ENCODE measurements at regions not wholly inside any gene's neighbourhood (a gene's known extent, or its start where the extent isn't known, plus 50 kb on each side); places are given as distances from the start of the nearest gene placed in this dataset.

- no peak overlapping the region for H3K4me3 ChIP-seq
- H3K9me3 ChIP-seq, result no peaks in the 10 kb centered on the region
- DNase-seq (ENCODE audit: low spot score), result no peak
- H3K36me3 ChIP-seq, result no peaks in the 10 kb centered on the region
- ATAC-seq (ENCODE audit: insufficient number of reproducible peaks, low FRiP score, low read depth), result no peak
- H3K4me1 ChIP-seq (ENCODE audit: control insufficient read depth in 1 of 2, low read depth in 2 of 2), result no peaks in the 10 kb centered on the region
- H3K27ac ChIP-seq, result no peak overlapping the region
- no peaks in the 10 kb centered on the region for H3K27me3 ChIP-seq (replicated peaks; ENCODE audit: insufficient read depth)
- TF ChIP-seq, protein P1, sequence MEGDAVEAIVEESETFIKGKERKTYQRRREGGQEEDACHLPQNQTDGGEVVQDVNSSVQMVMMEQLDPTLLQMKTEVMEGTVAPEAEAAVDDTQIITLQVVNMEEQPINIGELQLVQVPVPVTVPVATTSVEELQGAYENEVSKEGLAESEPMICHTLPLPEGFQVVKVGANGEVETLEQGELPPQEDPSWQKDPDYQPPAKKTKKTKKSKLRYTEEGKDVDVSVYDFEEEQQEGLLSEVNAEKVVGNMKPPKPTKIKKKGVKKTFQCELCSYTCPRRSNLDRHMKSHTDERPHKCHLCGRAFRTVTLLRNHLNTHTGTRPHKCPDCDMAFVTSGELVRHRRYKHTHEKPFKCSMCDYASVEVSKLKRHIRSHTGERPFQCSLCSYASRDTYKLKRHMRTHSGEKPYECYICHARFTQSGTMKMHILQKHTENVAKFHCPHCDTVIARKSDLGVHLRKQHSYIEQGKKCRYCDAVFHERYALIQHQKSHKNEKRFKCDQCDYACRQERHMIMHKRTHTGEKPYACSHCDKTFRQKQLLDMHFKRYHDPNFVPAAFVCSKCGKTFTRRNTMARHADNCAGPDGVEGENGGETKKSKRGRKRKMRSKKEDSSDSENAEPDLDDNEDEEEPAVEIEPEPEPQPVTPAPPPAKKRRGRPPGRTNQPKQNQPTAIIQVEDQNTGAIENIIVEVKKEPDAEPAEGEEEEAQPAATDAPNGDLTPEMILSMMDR (IDR thresholded peaks at IDR 0.05), result no peak
These were observed 1492.5 kb upstream of the TMEFF2 start for GRCh38 chr2:193687195-193687594.

DNA sequence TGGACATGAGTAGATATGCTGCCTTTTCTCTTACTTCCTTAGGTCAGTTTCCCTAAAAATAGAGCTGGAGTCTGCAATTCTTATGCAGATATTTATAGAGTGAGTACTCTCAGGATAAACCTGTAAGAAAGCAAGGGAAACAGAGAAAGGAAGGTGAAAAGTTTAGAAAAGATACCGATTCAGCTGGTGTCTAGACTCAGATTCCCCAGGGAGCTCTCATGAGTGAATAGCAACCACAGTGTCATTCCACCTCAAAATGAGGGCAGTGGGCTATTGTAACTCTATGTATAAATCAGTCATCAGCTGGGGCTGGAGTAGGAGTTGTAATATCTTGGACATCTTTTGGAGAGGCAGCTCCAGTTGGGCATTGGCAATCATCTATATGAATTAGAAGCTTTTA, 1485.1 kb upstream of the TMEFF2 start:
- Histone ChIP-seq H3K4me3 (no peak overlapping the region), H3K27me3 (replicated peaks; ENCODE audit: insufficient read depth) (no peaks in the 10 kb centered on the region), H3K27ac (no peak overlapping the region), H3K9me3 (no peaks in the 10 kb centered on the region), H3K36me3 (no peaks in the 10 kb centered on the region), H3K4me1 (ENCODE audit: control insufficient read depth in 1 of 2, low read depth in 2 of 2) (no peaks in the 10 kb centered on the region)
- DNase-seq (ENCODE audit: low spot score), result no peak
- TF ChIP-seq, protein P1 (IDR thresholded peaks at IDR 0.05), result no peak
- ATAC-seq (ENCODE audit: insufficient number of reproducible peaks, low FRiP score, low read depth), result no peak

DNA sequence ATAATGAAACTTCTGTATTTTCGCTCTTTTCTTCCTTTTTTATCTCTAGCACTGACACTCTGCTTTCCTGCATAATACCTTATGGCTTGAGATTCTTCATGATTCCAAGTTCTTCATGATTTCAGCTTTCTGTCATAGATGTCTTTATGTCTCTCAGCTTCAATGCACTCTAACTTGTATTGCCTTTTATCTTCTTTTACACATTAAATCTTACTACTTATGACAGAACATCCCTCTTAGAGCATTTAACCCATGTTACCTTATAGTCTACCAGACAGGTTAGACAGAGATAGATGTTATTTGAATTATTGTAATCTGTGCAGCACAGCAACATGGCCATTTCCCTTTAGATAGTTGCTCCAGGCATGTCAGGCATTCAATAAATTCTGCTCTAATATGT, 1475.7 kb upstream of the TMEFF2 start:
- Histone ChIP-seq H3K9me3 (no peaks in the 10 kb centered on the region), H3K4me3 (no peak overlapping the region), H3K27me3 (replicated peaks; ENCODE audit: insufficient read depth) (no peaks in the 10 kb centered on the region), H3K27ac (no peak overlapping the region), H3K4me1 (ENCODE audit: control insufficient read depth in 1 of 2, low read depth in 2 of 2) (no peaks in the 10 kb centered on the region), H3K36me3 (no peaks in the 10 kb centered on the region)
- ATAC-seq (ENCODE audit: insufficient number of reproducible peaks, low FRiP score, low read depth) (no peak), DNase-seq (ENCODE audit: low spot score) (no peak)
- TF ChIP-seq, protein P1 (IDR thresholded peaks at IDR 0.05), result no peak

DNA sequence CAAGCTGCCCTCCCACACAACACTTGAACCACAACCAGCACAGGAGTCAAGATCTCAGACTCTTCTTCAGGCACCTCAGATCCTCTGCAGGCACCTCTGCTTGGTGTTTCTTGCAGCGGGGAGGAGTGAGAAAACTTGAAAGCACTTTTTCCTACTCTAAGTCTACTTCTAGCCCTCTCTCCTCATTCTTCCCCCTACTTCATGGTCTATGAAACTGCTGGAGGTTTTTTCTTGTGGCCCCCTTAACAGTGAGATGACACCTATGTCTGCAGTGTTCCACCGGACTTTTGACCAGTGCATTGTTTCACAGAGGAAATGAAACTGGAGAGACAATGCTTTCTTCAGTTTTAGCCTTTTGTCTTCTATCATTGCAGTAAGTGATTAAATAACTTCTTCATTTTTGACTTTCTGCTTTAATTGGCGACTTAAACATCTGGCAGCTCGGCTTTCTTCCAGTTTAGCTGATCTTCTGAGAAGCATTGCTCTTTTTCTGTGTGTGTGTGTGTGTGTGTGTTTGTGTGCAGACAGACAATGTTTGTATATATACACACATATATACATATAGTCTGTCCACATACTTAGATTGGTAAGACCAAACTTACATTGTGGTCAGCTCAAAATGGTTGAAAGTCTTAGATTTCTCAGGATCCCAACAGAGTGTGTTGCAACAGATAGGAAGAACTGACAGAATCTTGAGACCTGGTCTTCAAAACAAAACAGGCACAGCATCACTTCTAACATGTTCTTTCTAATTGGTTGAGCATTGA, 1474.0 kb upstream of the TMEFF2 start:
- TF ChIP-seq, protein P1 (IDR thresholded peaks at IDR 0.05), result no peak
- H3K4me1 ChIP-seq (ENCODE audit: control insufficient read depth in 1 of 2, low read depth in 2 of 2), result no peaks in the 10 kb centered on the region
- H3K27me3 ChIP-seq (replicated peaks; ENCODE audit: insufficient read depth), result no peaks in the 10 kb centered on the region
- H3K9me3 ChIP-seq, result no peaks in the 10 kb centered on the region
- H3K4me3 ChIP-seq, result no peak overlapping the region
- no peak overlapping the region for H3K27ac ChIP-seq
- no peaks in the 10 kb centered on the region for H3K36me3 ChIP-seq
- ATAC-seq (ENCODE audit: insufficient number of reproducible peaks, low FRiP score, low read depth) (no peak), DNase-seq (ENCODE audit: low spot score) (no peak)

DNA sequence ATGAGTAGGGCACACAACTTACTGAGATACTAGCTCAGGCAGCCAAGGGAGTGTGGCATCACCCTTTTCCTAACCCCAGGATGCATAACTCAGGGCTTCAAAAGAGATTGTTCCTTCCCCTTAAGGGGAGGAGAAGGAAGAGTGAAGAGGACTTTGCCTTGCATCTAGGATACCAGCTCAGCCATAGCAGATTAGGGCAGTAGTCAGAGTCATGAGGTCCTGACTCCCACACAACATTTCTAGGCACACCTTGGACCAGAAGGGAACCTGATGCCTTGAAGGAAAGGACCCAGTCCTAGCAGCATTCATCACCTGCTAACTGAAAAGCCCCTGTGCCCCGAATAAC, 1433.2 kb upstream of the TMEFF2 start:
- H3K36me3 ChIP-seq, result no peaks in the 10 kb centered on the region
- H3K27ac ChIP-seq, result no peak overlapping the region
- no peaks in the 10 kb centered on the region for H3K4me1 ChIP-seq (ENCODE audit: control insufficient read depth in 1 of 2, low read depth in 2 of 2)
- ATAC-seq (ENCODE audit: insufficient number of reproducible peaks, low FRiP score, low read depth) (no peak), DNase-seq (ENCODE audit: low spot score) (no peak)
- H3K27me3 ChIP-seq (replicated peaks; ENCODE audit: insufficient read depth), result no peaks in the 10 kb centered on the region
- no peaks in the 10 kb centered on the region for H3K9me3 ChIP-seq
- TF ChIP-seq, protein P1 (IDR thresholded peaks at IDR 0.05), result no peak
- no peak overlapping the region for H3K4me3 ChIP-seq

Data from thoracic aorta (tissue), 2 donors.